ENCODE measurements at regions not wholly inside any gene's neighbourhood (a gene's known extent, or its start where the extent isn't known, plus 50 kb on each side); places are given as distances from the start of the nearest gene placed in this dataset.
A peak's percentile ranks its signal among the peaks of the same experiment; 100 is the strongest.
"Not testable (repeated sequence)": the region's sequence is repeated elsewhere in the genome, so short reads cannot be mapped to it uniquely, and the experiment has no call there.

GRCh38 chr12:87428701-87429277 lies 600.4 kb downstream of the C12orf50 start:
- DNase-seq (ENCODE audit: low spot score) = peak; percentile 27

- DNase-seq (ENCODE audit: low spot score) = no peak
Measured at GRCh38 chr12:87427770-87428169, 601.4 kb downstream of the C12orf50 start.

- no peak for DNase-seq (ENCODE audit: low spot score)
Measured at GRCh38 chr12:87425942-87426554, 603.2 kb downstream of the C12orf50 start.

DNA sequence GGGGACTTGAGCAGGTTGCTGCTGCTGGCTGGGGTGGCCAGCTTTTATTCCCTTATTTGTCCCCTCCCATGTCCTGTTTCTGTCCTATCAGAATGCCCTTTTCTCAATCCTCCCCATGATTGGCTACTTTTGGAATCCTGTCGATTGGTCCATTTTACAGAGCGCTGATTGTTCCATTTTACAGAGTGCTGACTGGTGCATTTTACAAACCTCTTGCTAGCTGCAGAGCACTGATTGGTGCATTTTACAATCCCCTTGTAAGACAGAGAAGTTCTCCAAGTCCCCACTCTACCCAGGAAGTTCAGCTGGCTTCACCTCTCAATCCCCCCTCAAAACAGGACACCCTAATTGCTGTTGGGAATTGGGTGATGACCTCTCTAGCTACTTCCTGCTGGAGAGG lies 608.0 kb downstream of the C12orf50 start:
- DNase-seq (ENCODE audit: low spot score) = not testable (repeated sequence)

DNA sequence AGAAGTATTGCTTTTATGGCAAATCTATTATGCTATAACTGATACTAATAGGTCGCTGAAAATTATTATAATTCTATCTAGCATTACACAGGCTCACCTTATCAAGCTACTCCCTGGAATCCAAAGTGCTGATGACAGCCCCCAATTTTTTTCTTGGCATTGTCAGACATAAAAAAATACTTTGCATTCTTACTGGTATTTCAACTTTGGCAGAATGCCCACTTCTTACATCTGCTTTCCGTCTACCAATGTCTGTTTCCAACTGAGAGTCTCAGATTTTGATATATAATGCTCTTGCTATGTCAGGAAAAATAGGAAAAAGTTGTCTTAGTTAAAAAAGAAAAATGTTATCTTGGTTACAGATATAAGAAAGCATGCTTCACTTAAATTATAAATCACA lies 615.4 kb downstream of the C12orf50 start:
- peak; percentile 91 for DNase-seq (ENCODE audit: low spot score)

DNA sequence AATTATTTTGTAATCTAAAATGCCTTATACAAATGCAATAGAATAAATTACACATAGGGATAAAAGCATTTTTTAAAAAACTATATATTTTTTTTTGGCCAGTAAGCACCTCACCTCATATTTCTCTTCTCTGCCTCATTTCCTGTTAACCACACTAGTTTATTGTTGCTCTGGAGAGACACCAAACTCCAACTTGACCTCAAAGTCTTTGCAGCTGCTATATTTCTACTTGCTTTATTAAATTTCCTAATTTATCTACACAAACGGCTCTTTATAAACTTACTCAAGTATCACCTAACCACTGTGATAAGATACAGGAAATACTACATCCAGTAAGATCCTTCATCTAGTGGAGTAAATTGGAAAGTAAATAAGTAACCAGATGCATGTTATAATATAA lies 622.3 kb downstream of the C12orf50 start:
- DNase-seq (ENCODE audit: low spot score) = no peak

DNA sequence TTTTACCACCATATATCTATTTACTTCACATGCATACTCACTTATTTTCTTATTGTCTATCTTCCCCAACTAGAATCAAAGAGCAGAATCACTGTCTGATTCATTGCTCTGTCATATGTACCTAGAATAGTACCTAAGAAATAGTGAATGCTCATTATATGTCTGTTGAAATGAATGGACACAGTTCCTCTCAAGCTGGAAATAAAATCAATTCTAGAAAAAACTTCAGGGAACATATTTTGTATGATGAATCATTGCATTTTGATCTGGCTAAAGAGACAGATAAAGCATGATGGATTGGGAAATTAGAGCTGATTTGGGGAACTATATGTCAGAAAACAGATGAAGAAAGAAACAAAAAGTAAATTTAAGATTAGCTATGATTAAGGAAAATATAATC lies 623.3 kb downstream of the C12orf50 start:
- DNase-seq (ENCODE audit: low spot score) = no peak

- DNase-seq (ENCODE audit: low spot score) = not testable (repeated sequence)
Measured at GRCh38 chr12:87394168-87394567, 635.0 kb downstream of the C12orf50 start.

DNA sequence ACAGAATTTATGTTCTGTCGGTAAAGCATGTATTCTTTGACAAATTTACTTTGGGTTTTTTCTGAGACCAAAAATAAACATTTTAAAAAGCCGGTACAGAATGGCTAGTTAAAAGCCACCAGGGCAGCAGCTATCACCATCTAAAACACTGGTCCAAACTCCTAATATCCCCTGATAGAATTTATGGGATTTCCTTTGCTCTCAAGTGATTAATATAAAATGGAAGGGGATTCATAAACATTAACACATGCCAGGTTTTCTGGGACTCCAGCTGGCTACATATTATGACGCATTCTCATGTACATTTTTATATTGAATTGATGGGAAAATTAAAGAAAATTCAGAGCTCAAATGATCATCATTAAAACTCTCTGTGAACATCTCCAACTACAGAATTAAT lies 640.8 kb downstream of the C12orf50 start:
- DNase-seq (ENCODE audit: low spot score) = no peak

- no peak for DNase-seq (ENCODE audit: low spot score)
Measured at GRCh38 chr12:87385322-87385721, 643.9 kb downstream of the C12orf50 start.

GRCh38 chr12:87384226-87384625 lies 645.0 kb downstream of the C12orf50 start:
- no peak for DNase-seq (ENCODE audit: low spot score)

DNA sequence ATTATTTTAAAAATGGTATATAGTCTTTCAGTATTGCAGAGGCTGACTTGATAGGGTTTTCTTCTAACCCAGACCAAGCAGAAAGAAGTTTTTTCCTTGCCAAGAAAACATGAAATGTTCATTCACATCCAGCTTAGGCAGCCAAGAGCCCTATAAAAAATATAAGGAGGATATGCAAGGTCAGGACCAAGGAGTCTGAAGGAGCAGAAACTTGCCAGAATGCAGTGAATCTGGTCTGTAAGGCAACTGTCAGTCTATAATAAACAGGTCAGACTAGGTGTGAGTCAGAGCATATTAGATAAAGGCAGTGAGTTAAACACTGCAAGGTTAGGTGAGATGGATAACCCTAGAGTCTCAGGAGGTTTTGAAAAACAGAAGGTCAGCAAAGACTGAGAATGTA lies 645.5 kb downstream of the C12orf50 start:
- peak; percentile 73 for DNase-seq (ENCODE audit: low spot score)

DNA sequence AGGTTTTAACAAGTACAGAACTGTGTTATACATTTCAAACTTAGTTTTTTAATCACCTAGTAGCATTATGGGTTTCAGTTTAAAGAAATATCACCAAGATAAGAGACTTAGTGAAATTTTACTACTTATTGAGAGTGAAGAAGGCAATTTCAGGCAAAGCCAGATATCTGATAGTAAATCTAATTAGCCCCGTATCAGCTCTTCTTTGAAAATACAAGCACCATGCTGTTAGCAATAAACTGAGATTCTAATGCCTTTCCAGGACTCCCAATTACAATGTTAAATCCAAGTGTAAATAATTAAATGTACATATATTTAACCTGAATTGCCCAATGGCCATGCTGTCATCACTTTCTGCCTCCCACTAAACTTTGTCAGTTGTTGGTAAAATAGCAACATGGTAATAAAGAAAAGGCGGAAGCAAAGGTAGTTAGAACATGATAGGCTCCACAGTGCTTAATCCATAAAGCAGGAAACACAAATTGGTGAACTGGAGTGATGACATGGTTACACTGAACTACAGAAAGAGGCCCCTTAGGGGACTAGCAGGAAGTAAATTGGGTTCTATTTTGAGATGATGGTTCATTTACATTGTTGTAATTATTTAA lies 646.1 kb downstream of the C12orf50 start:
- DNase-seq (ENCODE audit: low spot score) = no peak

GRCh38 chr12:87382436-87382835 lies 646.8 kb downstream of the C12orf50 start:
- no peak for DNase-seq (ENCODE audit: low spot score)

- no peak for DNase-seq (ENCODE audit: low spot score)
Measured at GRCh38 chr12:87381742-87382141, 647.5 kb downstream of the C12orf50 start.

GRCh38 chr12:87378526-87378925 lies 650.7 kb downstream of the C12orf50 start:
- no peak for DNase-seq (ENCODE audit: low spot score)

GRCh38 chr12:87376722-87377121 lies 652.5 kb downstream of the C12orf50 start:
- DNase-seq (ENCODE audit: low spot score) = no peak

DNA sequence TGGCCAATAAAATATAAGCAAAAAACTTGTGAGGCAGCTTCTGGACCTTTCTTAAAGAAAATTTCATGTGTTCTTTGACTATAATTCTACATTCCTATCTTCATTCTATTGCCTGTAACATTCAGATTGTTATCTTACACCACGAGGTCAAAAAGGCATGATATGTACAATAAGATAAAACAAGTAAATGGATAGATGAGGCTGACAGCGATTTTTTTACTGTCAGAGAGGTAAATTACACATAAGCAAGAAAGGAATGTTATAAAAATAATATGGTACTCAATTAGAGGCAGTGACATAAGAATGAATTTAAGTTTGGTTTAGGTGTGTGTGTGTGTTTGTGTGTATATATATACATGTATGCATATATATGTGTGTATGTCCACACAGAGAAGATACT lies 660.0 kb downstream of the C12orf50 start:
- DNase-seq (ENCODE audit: low spot score) = peak; percentile 38

- no peak for DNase-seq (ENCODE audit: low spot score)
Measured at GRCh38 chr12:87368259-87368658, 660.9 kb downstream of the C12orf50 start.

DNA sequence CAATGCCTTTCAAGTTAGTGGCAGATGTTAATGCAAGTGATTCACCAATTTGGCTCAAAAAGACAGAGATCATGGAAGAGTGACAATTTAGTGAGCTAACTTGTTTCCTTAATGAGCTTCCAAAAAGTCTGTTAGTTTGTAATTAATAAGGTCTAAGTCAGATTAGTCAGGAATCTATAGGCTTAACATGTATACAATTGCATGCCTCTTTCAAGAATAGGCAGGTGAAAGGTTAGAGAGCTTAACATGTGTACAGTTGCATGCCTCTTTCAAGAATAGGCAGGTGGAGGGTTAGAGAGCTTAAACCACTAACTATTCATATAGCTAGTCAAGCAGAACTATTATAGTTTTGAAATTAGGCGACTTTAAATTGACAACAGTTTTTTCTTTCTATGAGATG lies 663.8 kb downstream of the C12orf50 start:
- no peak for DNase-seq (ENCODE audit: low spot score)

DNA sequence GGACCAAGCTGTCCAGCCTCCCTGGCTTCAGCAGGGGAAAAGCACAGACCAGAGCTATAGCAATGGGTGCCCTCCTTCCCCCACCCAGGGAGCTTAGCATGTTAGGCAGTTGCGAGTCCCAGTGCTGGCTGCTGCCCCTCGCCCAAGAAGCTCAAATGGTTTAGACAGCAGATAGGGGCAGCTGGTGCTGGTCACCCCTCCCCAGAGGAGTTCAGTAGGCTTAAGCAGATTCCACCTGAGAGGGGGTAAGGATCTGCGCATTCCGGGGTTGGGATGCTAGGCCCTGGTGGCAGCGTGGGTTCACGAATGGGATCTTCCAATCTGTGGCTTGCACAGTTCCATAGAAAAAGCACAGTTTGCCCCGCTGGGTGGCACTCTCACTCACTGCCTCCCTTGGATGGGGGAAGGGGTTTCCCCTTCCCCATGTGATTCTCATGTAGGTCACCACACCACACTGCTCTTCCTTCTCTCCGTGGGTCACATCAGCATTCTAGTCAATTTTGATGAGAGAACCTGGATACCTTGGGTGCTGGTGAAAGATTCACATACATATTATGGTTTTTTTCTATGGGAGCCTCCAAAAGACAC lies 665.6 kb downstream of the C12orf50 start:
- DNase-seq (ENCODE audit: low spot score) = no peak

DNA sequence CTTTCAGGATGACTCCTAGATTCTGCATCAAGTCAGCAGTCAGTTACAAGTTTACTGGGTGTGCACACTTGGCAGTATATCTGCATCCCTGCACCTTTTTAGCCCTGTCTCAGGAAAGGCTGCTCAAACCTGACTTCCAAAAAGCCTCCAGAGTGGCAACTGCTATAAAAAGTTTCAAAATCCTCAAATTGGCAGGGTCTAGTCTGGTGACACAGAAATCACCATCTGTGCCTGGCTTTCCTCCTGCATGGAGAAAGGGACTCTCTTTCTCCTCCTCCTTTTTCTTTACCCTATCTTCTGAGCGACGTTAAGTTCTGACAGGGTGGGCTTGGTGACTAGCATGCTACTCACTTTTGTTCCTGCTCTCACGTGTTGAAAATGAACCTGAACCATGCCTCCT lies 679.5 kb downstream of the C12orf50 start:
- DNase-seq (ENCODE audit: low spot score) = no peak

DNA sequence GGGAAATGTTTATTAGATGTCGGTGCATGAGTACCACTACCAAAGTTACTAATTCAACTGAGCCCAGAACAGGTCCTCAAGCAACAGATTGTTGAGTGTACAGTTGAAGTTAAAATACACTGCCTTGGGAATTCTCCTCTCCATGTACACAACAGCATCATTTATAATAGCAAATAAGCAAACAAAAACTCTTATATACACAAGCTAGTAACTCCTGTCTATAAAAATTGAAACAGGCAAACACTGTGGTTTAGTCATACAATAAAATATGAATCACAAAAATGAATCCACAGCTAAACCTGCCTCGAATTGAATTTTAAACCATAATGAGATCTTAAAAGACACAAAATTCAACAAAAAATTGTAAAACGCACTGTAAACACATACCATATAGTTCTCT lies 681.1 kb downstream of the C12orf50 start:
- DNase-seq (ENCODE audit: low spot score) = no peak
